ENCODE measurements at regions not wholly inside any gene's neighbourhood (a gene's known extent, or its start where the extent isn't known, plus 50 kb on each side); places are given as distances from the start of the nearest gene placed in this dataset.
"Not testable (repeated sequence)": the region's sequence is repeated elsewhere in the genome, so short reads cannot be mapped to it uniquely, and the experiment has no call there.

DNA sequence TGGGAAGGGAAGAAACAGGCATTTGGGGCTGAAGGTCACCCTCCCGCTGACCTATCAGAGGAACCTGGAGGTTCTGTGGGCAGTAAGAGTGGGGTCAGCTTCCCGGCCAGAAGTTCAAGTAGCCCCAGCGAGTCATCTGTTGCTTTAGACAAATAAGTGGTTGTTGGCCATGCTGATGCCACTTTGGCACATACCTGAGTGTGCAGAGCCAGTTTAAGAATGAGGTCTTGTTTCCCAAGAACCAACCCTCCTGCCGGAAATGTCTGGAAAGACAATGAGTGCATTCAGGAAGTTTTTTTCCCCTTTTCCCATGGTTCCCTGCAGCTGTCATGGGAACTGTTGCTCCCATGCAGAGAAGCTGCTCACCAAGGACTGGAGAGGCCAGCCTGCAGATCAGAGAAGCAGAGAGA is 166.7 kb downstream of the ZNF621 start:
- no peaks in the 10 kb centered on the region for H3K36me3 Mint-ChIP-seq (ENCODE audit: insufficient read depth, unreplicated experiment)
- TF ChIP-seq, protein P1, sequence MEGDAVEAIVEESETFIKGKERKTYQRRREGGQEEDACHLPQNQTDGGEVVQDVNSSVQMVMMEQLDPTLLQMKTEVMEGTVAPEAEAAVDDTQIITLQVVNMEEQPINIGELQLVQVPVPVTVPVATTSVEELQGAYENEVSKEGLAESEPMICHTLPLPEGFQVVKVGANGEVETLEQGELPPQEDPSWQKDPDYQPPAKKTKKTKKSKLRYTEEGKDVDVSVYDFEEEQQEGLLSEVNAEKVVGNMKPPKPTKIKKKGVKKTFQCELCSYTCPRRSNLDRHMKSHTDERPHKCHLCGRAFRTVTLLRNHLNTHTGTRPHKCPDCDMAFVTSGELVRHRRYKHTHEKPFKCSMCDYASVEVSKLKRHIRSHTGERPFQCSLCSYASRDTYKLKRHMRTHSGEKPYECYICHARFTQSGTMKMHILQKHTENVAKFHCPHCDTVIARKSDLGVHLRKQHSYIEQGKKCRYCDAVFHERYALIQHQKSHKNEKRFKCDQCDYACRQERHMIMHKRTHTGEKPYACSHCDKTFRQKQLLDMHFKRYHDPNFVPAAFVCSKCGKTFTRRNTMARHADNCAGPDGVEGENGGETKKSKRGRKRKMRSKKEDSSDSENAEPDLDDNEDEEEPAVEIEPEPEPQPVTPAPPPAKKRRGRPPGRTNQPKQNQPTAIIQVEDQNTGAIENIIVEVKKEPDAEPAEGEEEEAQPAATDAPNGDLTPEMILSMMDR (IDR thresholded peaks at IDR 0.05; ENCODE audit: unreplicated experiment): no peak
- BruUV-seq (replicated peaks): no TSS peak
- DNase-seq: peak; percentile 17
- no peaks in the 10 kb centered on the region for H3K27me3 Mint-ChIP-seq (ENCODE audit: unreplicated experiment)
- CTCF ChIA-PET: interaction anchor here (0.6 kb wide), 1 partner anchor 103 kb away, joined by 3 read pairs; no protein-coding TSS in a partner anchor
- intact Hi-C loops (cut with micrococcal nuclease; ENCODE audit: unreplicated experiment): no loop called here
- H3K27ac Mint-ChIP-seq (ENCODE audit: unreplicated experiment): no peak overlapping the region
- no peaks in the 10 kb centered on the region for H3K9me3 Mint-ChIP-seq (ENCODE audit: low read depth, unreplicated experiment)
- no peaks in the 10 kb centered on the region for H3K4me1 Mint-ChIP-seq (ENCODE audit: low read depth, unreplicated experiment)
- H3K4me3 Mint-ChIP-seq (ENCODE audit: low read depth, unreplicated experiment): no peak overlapping the region

- intact Hi-C loops (cut with micrococcal nuclease; ENCODE audit: unreplicated experiment): no loop called here
- TF ChIP-seq, protein P1 (IDR thresholded peaks at IDR 0.05; ENCODE audit: unreplicated experiment): no peak
- Mint-ChIP-seq H3K27ac (ENCODE audit: unreplicated experiment) (no peak overlapping the region), H3K36me3 (ENCODE audit: insufficient read depth, unreplicated experiment) (no peaks in the 10 kb centered on the region), H3K4me1 (ENCODE audit: low read depth, unreplicated experiment) (no peaks in the 10 kb centered on the region), H3K9me3 (ENCODE audit: low read depth, unreplicated experiment) (peaks cover 5% of the 10 kb centered on the region), H3K27me3 (ENCODE audit: unreplicated experiment) (peaks cover 15% of the 10 kb centered on the region), H3K4me3 (ENCODE audit: low read depth, unreplicated experiment) (no peak overlapping the region)
- DNase-seq: no peak
- CTCF ChIA-PET: no interaction called here
- BruUV-seq (replicated peaks): no TSS peak
Measured at GRCh38 chr3:40695848-40696247, 171.1 kb downstream of the ZNF621 start.

DNA sequence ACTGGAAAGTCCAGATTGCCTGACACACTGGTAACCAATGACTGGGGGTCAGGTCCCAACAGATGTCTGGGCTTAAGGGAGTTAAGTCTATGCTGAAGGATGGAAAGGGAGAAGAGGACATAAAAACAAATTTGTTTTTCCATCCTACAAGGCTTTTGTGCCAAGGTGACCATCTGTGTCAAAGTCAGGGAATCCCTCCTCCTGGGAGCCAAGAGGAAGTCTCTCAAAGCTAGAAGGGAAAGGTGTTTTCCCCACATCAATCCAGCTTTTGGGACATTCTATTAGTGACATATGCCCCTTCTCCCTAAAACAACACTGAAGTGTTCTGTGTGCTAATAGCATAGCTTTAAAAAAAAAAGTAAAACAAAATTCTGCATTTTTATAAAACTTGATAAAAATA is 173.9 kb downstream of the ZNF621 start:
- peaks cover 15% of the 10 kb centered on the region for H3K27me3 Mint-ChIP-seq (ENCODE audit: unreplicated experiment)
- DNase-seq; H3K36me3 Mint-ChIP-seq (ENCODE audit: insufficient read depth, unreplicated experiment); H3K4me3 Mint-ChIP-seq (ENCODE audit: low read depth, unreplicated experiment); H3K27ac Mint-ChIP-seq (ENCODE audit: unreplicated experiment); CTCF ChIA-PET; H3K4me1 Mint-ChIP-seq (ENCODE audit: low read depth, unreplicated experiment); H3K9me3 Mint-ChIP-seq (ENCODE audit: low read depth, unreplicated experiment); BruUV-seq (replicated peaks); intact Hi-C loops (cut with micrococcal nuclease; ENCODE audit: unreplicated experiment): not testable (repeated sequence)

DNA sequence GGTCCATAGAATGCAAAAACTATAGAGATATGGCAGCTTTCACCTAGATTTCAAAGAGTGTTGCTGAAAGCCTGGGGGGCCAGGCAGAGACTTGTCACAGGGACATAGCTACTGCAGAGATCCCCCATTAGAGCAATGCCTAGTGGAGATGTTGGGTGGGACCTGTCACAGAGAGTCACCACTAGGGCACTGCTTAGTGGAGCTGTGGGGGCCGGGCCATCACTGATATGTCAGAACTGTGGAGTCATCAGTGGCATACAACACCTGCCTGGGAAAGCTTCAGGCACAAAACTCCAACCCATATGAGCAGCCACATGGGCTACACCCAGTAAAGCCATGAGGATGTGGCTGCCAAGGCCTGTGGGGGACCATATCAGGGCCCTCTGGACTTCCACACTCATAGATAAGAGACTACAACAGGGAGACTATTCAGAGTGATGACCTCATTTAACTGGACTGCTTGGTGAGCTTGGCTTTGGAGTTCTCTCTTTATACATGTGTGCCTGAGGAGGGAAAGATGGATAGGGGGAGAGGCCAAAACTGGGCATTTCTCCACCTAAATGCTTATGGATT is 176.3 kb downstream of the ZNF621 start:
- intact Hi-C loops (cut with micrococcal nuclease; ENCODE audit: unreplicated experiment): no loop called here
- no peak for DNase-seq
- H3K4me1 Mint-ChIP-seq (ENCODE audit: low read depth, unreplicated experiment): no peaks in the 10 kb centered on the region
- CTCF ChIA-PET: no interaction called here
- H3K36me3 Mint-ChIP-seq (ENCODE audit: insufficient read depth, unreplicated experiment): no peaks in the 10 kb centered on the region
- TF ChIP-seq, protein P1 (IDR thresholded peaks at IDR 0.05; ENCODE audit: unreplicated experiment): no peak
- BruUV-seq (replicated peaks): no TSS peak
- no peak overlapping the region for H3K4me3 Mint-ChIP-seq (ENCODE audit: low read depth, unreplicated experiment)
- peaks cover 15% of the 10 kb centered on the region for H3K27me3 Mint-ChIP-seq (ENCODE audit: unreplicated experiment)
- no peak overlapping the region for H3K27ac Mint-ChIP-seq (ENCODE audit: unreplicated experiment)
- H3K9me3 Mint-ChIP-seq (ENCODE audit: low read depth, unreplicated experiment): peaks cover 5% of the 10 kb centered on the region

GRCh38 chr3:40704224-40704623 is 179.5 kb downstream of the ZNF621 start:
- no TSS peak for BruUV-seq (replicated peaks)
- no peak for DNase-seq
- H3K27me3 Mint-ChIP-seq (ENCODE audit: unreplicated experiment): peaks cover 5% of the 10 kb centered on the region
- no peaks in the 10 kb centered on the region for H3K36me3 Mint-ChIP-seq (ENCODE audit: insufficient read depth, unreplicated experiment)
- TF ChIP-seq, protein P1 (IDR thresholded peaks at IDR 0.05; ENCODE audit: unreplicated experiment): no peak
- H3K4me3 Mint-ChIP-seq (ENCODE audit: low read depth, unreplicated experiment): no peak overlapping the region
- no peaks in the 10 kb centered on the region for H3K4me1 Mint-ChIP-seq (ENCODE audit: low read depth, unreplicated experiment)
- intact Hi-C loops (cut with micrococcal nuclease; ENCODE audit: unreplicated experiment): no loop called here
- CTCF ChIA-PET: no interaction called here
- H3K9me3 Mint-ChIP-seq (ENCODE audit: low read depth, unreplicated experiment): peaks cover 5% of the 10 kb centered on the region
- no peak overlapping the region for H3K27ac Mint-ChIP-seq (ENCODE audit: unreplicated experiment)

All from Calu3 (cell line).